ENCODE measurements at regions not wholly inside any gene's neighbourhood (a gene's known extent, or its start where the extent isn't known, plus 50 kb on each side); places are given as distances from the start of the nearest gene placed in this dataset.

DNA sequence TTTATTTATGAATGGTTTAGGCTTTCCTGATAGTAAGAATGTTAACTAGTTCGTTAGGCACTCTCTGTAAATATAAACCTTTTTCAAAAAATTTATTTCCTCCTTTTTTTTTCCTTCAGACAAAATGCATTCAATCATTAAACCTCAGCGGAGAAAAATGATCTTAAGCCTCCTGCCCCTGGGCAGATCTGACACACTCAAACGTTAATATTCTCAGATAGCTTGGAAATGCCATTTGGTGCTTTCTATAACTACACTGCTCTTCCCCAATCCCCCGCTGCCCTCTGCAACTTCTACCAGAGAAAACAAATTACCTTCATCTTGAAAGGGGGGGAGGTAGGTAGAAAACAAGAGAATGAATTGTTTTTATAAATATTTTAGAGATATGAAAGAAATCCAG, 521.2 kb downstream of the MED13L start:
- no peak for DNase-seq (ENCODE audit: low spot score)
- H3K36me3 ChIP-seq (ENCODE audit: control insufficient read depth in 4 of 4, insufficient read depth in 3 of 4, low read depth in 1 of 4, low read length in 3 of 4), result no peaks in the 10 kb centered on the region
- 53% methylated on average over 4 of the region's 4 CpGs for WGBS
- no peaks in the 10 kb centered on the region for H3K4me1 ChIP-seq (ENCODE audit: control insufficient read depth in 4 of 4, insufficient read depth in 4 of 4, low read length in 3 of 4)
- H3K27me3 ChIP-seq (ENCODE audit: control insufficient read depth in 4 of 4, insufficient read depth in 4 of 4, low read length in 3 of 4), result peaks cover 0 to 4% (median 1%) of the 10 kb centered on the region in 4 donors
- H3K4me3 ChIP-seq (ENCODE audit: low read depth in 1 of 3, low read length in 3 of 3), result no peak overlapping the region
- TF ChIP-seq REST (IDR thresholded peaks at IDR 0.05) (no peak), EGR1 (IDR thresholded peaks at IDR 0.05; ENCODE audit: low read depth in 2 of 2) (no peak), TAF1 (conservative IDR thresholded peaks at IDR 0.05) (no peak), HNF4G (IDR thresholded peaks at IDR 0.05) (no peak), HNF4A (conservative IDR thresholded peaks at IDR 0.05) (no peak), FOXA1 (IDR thresholded peaks at IDR 0.05) (no peak), YY1 (IDR thresholded peaks at IDR 0.05) (no peak), NR2F2 (IDR thresholded peaks at IDR 0.05) (no peak), FOXA2 (IDR thresholded peaks at IDR 0.05) (no peak), JUND (IDR thresholded peaks at IDR 0.05) (no peak)
- TF ChIP-seq, protein P1, sequence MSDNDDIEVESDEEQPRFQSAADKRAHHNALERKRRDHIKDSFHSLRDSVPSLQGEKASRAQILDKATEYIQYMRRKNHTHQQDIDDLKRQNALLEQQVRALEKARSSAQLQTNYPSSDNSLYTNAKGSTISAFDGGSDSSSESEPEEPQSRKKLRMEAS (IDR thresholded peaks at IDR 0.05), result no peak
- H3K27ac ChIP-seq (ENCODE audit: low read depth in 1 of 2, low read length in 2 of 2), result no peak overlapping the region
- no peak overlapping the region for H3K9ac ChIP-seq (ENCODE audit: low read depth in 1 of 2, low read length in 2 of 2)
- no peaks in the 10 kb centered on the region for H3K9me3 ChIP-seq (ENCODE audit: control insufficient read depth in 4 of 4, low read length in 3 of 4)

GRCh38 chr12:115755725-115756085, 521.8 kb downstream of the MED13L start:
- no peaks in the 10 kb centered on the region for H3K36me3 ChIP-seq (ENCODE audit: control insufficient read depth in 4 of 4, insufficient read depth in 3 of 4, low read depth in 1 of 4, low read length in 3 of 4)
- 40% methylated on average over 3 of the region's 3 CpGs for WGBS
- H3K9me3 ChIP-seq (ENCODE audit: control insufficient read depth in 4 of 4, low read length in 3 of 4), result no peaks in the 10 kb centered on the region
- H3K27me3 ChIP-seq (ENCODE audit: control insufficient read depth in 4 of 4, insufficient read depth in 4 of 4, low read length in 3 of 4), result peaks cover 0 to 4% (median 1%) of the 10 kb centered on the region in 4 donors
- DNase-seq (ENCODE audit: low spot score), result no peak
- TF ChIP-seq JUND (IDR thresholded peaks at IDR 0.05), result no peak
- H3K9ac ChIP-seq (ENCODE audit: low read depth in 1 of 2, low read length in 2 of 2), result no peak overlapping the region
- H3K27ac ChIP-seq (ENCODE audit: low read depth in 1 of 2, low read length in 2 of 2), result no peak overlapping the region
- H3K4me1 ChIP-seq (ENCODE audit: control insufficient read depth in 4 of 4, insufficient read depth in 4 of 4, low read length in 3 of 4), result no peaks in the 10 kb centered on the region
- no peak overlapping the region for H3K4me3 ChIP-seq (ENCODE audit: low read depth in 1 of 3, low read length in 3 of 3)

- no peak for TF ChIP-seq ZBTB33 (IDR thresholded peaks at IDR 0.05)
- Histone ChIP-seq H3K27ac (ENCODE audit: low read depth in 1 of 2, low read length in 2 of 2) (no peak overlapping the region), H3K27me3 (ENCODE audit: control insufficient read depth in 4 of 4, insufficient read depth in 4 of 4, low read length in 3 of 4) (peaks cover 0 to 4% (median 1%) of the 10 kb centered on the region in 4 donors), H3K36me3 (ENCODE audit: control insufficient read depth in 4 of 4, insufficient read depth in 3 of 4, low read depth in 1 of 4, low read length in 3 of 4) (no peaks in the 10 kb centered on the region), H3K4me3 (ENCODE audit: low read depth in 1 of 3, low read length in 3 of 3) (no peak overlapping the region), H3K9ac (ENCODE audit: low read depth in 1 of 2, low read length in 2 of 2) (no peak overlapping the region), H3K4me1 (ENCODE audit: control insufficient read depth in 4 of 4, insufficient read depth in 4 of 4, low read length in 3 of 4) (no peaks in the 10 kb centered on the region), H3K9me3 (ENCODE audit: control insufficient read depth in 4 of 4, low read length in 3 of 4) (no peaks in the 10 kb centered on the region)
- no peak for DNase-seq (ENCODE audit: low spot score)
- 65% methylated on average over 9 of the region's 9 CpGs for WGBS
Observed at GRCh38 chr12:115755061-115755724, 522.3 kb downstream of the MED13L start.

Data from liver (tissue), 7 donors.